ENCODE measurements at regions not wholly inside any gene's neighbourhood (a gene's known extent, or its start where the extent isn't known, plus 50 kb on each side); places are given as distances from the start of the nearest gene placed in this dataset.
"Not testable (repeated sequence)": the region's sequence is repeated elsewhere in the genome, so short reads cannot be mapped to it uniquely, and the experiment has no call there.

- Histone ChIP-seq H3K27me3 (replicated peaks in 1 of 7) (no peaks in the 10 kb centered on the region), H3K36me3 (no peaks in the 10 kb centered on the region), H3K4me1 (no peaks in the 10 kb centered on the region), H3K4me3 (no peak overlapping the region), H3K27ac (no peak overlapping the region), H3K9me3 (no peaks in the 10 kb centered on the region)
- WGBS, 5 donors = 90 to 98% (median 96%) methylated on average over 6 of the region's 6 CpGs
- TF ChIP-seq POLR2AphosphoS5 (IDR thresholded peaks at IDR 0.05) (no peak), POLR2A (IDR thresholded peaks at IDR 0.05) (no peak), CTCF (IDR thresholded peaks at IDR 0.05 in 8 of 11, conservative IDR thresholded peaks at IDR 0.05 in 3 of 11) (no peak)
- no peak for DNase-seq
- intact Hi-C loops (cut with DNase I; ENCODE audit: low total_unique reads) = no loop called here
Measured at GRCh38 chr12:42030588-42030987, 114.1 kb downstream of the GXYLT1 start.

- Histone ChIP-seq H3K27me3 (replicated peaks in 1 of 7) (peaks cover 0 to 11% (median 0%) of the 10 kb centered on the region in 7 donors), H3K9me3 (no peaks in the 10 kb centered on the region), H3K27ac (no peak overlapping the region), H3K36me3 (no peaks in the 10 kb centered on the region), H3K4me3 (no peak overlapping the region), H3K4me1 (peaks cover 0 to 15% (median 8%) of the 10 kb centered on the region in 6 donors)
- no peak for DNase-seq
- WGBS, 5 donors = 62 to 85% (median 75%) methylated on average over 5 of the region's 5 CpGs
- intact Hi-C loops (cut with DNase I; ENCODE audit: low total_unique reads) = loop anchor here (10.0 kb wide), 2 partner anchors 343 to 753 kb away; no protein-coding TSS in a partner anchor
- no peak for TF ChIP-seq POLR2A (IDR thresholded peaks at IDR 0.05)
- no peak for TF ChIP-seq POLR2AphosphoS5 (IDR thresholded peaks at IDR 0.05)
- TF ChIP-seq CTCF (IDR thresholded peaks at IDR 0.05 in 8 of 11, conservative IDR thresholded peaks at IDR 0.05 in 3 of 11) = no peak
Measured at GRCh38 chr12:42027546-42027945, 117.1 kb downstream of the GXYLT1 start.

GRCh38 chr12:42024495-42024830 is 120.2 kb downstream of the GXYLT1 start:
- Histone ChIP-seq H3K27ac (no peak overlapping the region), H3K27me3 (replicated peaks in 1 of 7) (peaks cover 0 to 11% (median 0%) of the 10 kb centered on the region in 7 donors), H3K4me3 (peak overlapping the region in 1 of 8 donors; percentile 54), H3K9me3 (no peaks in the 10 kb centered on the region), H3K4me1 (peaks cover 0 to 28% (median 15%) of the 10 kb centered on the region in 6 donors), H3K36me3 (no peaks in the 10 kb centered on the region)
- peak in 4 of 11 experiments; percentile 31 to 51 (median 42) for TF ChIP-seq CTCF (IDR thresholded peaks at IDR 0.05 in 8 of 11, conservative IDR thresholded peaks at IDR 0.05 in 3 of 11)
- TF ChIP-seq POLR2A (IDR thresholded peaks at IDR 0.05) = no peak
- TF ChIP-seq POLR2AphosphoS5 (IDR thresholded peaks at IDR 0.05) = no peak
- intact Hi-C loops (cut with DNase I; ENCODE audit: low total_unique reads) = loop anchor here (10.0 kb wide), 2 partner anchors 340 to 750 kb away; no protein-coding TSS in a partner anchor
- no peak for DNase-seq
- WGBS, 5 donors = 29 to 33% (median 31%) methylated on average over 3 of the region's 3 CpGs

GRCh38 chr12:42023733-42024494 is 120.8 kb downstream of the GXYLT1 start:
- TF ChIP-seq POLR2AphosphoS5 (IDR thresholded peaks at IDR 0.05) (peak in 1 of 3 donors; percentile 46), CTCF (IDR thresholded peaks at IDR 0.05 in 8 of 11, conservative IDR thresholded peaks at IDR 0.05 in 3 of 11) (peak; percentile 64 to 91 (median 81)), POLR2A (IDR thresholded peaks at IDR 0.05) (no peak)
- H3K27ac ChIP-seq = no peak overlapping the region
- peak; percentile 90 for DNase-seq
- 12 to 19% (median 15%) methylated on average over 25 of the region's 25 CpGs for WGBS, 5 donors
- H3K27me3 ChIP-seq (replicated peaks in 1 of 7) = peaks cover 0 to 11% (median 0%) of the 10 kb centered on the region in 7 donors
- peaks cover 0 to 28% (median 15%) of the 10 kb centered on the region in 6 donors for H3K4me1 ChIP-seq
- H3K36me3 ChIP-seq = no peaks in the 10 kb centered on the region
- H3K9me3 ChIP-seq = no peaks in the 10 kb centered on the region
- H3K4me3 ChIP-seq = peak overlapping the region in 5 of 8 donors; percentile 22 to 54 (median 27)
- intact Hi-C loops (cut with DNase I; ENCODE audit: low total_unique reads) = loop anchor here (10.0 kb wide), 2 partner anchors 339 to 749 kb away; no protein-coding TSS in a partner anchor

- intact Hi-C loops (cut with DNase I; ENCODE audit: low total_unique reads) = loop anchor here (10.0 kb wide), 2 partner anchors 337 to 747 kb away; no protein-coding TSS in a partner anchor
- not testable (repeated sequence) for H3K27ac ChIP-seq
- WGBS, 5 donors = 86 to 91% (median 90%) methylated on average over 9 of the region's 9 CpGs
Measured at GRCh38 chr12:42021937-42022336, 122.7 kb downstream of the GXYLT1 start.

More at GRCh38 chr12:42021937-42022336, 122.7 kb downstream of the GXYLT1 start:
- not testable (repeated sequence) for H3K36me3 ChIP-seq, H3K4me3 ChIP-seq, DNase-seq, H3K9me3 ChIP-seq
- H3K27me3 ChIP-seq (replicated peaks in 1 of 7) = peaks cover 0 to 11% (median 0%) of the 10 kb centered on the region in 7 donors
- H3K4me1 ChIP-seq = peaks cover 0 to 28% (median 15%) of the 10 kb centered on the region in 6 donors
